ENCODE measurements at regions not wholly inside any gene's neighbourhood (a gene's known extent, or its start where the extent isn't known, plus 50 kb on each side); places are given as distances from the start of the nearest gene placed in this dataset.

DNA sequence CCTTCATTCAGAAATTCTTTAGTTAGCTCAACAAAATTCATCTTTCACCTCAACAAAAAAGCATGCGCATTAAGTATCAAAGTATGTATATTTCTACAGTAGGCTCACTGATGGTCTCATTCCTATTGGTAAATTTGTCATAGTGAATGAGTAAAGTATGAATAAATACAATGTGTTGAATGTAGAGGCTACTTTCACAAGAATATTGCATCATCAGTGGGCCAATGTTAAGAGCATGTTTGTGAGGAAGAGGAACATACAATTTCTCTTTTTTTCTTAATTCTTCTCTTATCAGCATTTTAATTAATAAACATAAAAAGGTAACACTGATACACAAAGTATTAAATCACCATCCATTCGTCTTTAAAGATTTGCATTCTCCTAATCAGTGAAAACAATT lies 505.1 kb downstream of the CETN3 start:
- Histone ChIP-seq H3K36me3 (ENCODE audit: insufficient read depth, low read length) (no peaks in the 10 kb centered on the region), H3K27me3 (ENCODE audit: insufficient read depth, low read length) (no peaks in the 10 kb centered on the region), H3K4me3 (ENCODE audit: low read depth, low read length) (no peak overlapping the region), H3K4me1 (ENCODE audit: control insufficient read depth, insufficient read depth, low read length, unreplicated experiment) (no peaks in the 10 kb centered on the region), H3K79me2 (ENCODE audit: control insufficient read depth, insufficient read depth, low read length, unreplicated experiment) (no peaks in the 10 kb centered on the region), H3K27ac (ENCODE audit: low read depth, low read length) (no peak overlapping the region), H2AFZ (ENCODE audit: low read length, unreplicated experiment) (no peak overlapping the region)

DNA sequence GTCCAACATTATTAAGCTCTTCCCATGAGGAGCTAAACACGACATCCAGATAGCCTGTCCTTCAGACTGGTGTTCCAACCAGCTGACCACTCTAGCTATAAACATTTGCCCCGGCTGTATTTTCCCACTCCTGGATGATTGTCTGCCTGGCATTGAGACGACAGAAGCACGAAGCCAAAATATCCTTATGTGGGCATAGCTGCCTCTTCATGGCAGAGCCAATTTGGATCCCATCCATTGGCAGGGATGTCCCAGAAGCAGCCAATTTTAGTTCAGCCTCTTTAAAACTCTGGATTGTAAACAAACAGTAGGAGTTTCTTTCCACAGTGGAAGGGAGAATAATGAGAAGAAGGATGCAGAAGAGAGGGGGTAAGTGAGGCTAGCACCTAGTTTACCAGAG lies 507.6 kb downstream of the CETN3 start:
- no peaks in the 10 kb centered on the region for H3K79me2 ChIP-seq (ENCODE audit: control insufficient read depth, insufficient read depth, low read length, unreplicated experiment)
- H3K27me3 ChIP-seq (ENCODE audit: insufficient read depth, low read length) = no peaks in the 10 kb centered on the region
- no peaks in the 10 kb centered on the region for H3K4me1 ChIP-seq (ENCODE audit: control insufficient read depth, insufficient read depth, low read length, unreplicated experiment)
- H3K27ac ChIP-seq (ENCODE audit: low read depth, low read length) = no peak overlapping the region
- peak overlapping the region; percentile 13 for H2AFZ ChIP-seq (ENCODE audit: low read length, unreplicated experiment)
- no peaks in the 10 kb centered on the region for H3K36me3 ChIP-seq (ENCODE audit: insufficient read depth, low read length)
- no peak overlapping the region for H3K4me3 ChIP-seq (ENCODE audit: low read depth, low read length)

DNA sequence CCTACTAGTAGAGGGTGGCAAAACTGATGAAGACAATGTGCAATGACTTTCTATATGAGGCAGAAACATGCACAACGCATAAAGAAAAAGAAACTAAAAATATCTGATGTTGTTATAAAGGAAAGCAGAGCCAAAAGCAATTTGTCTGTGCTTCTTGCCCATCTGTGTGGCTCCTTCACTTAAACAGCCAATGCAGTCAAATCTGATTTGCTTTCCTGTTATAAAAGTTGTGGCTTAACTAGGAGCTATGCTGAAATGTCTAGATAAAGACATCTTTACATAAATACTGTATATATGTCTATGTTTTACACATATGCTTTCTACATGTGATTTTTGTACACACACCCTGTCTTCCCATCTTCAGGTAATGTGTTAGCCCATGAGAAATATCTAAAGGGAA lies 508.2 kb downstream of the CETN3 start:
- H2AFZ ChIP-seq (ENCODE audit: low read length, unreplicated experiment) = peak overlapping the region; percentile 13
- no peak overlapping the region for H3K27ac ChIP-seq (ENCODE audit: low read depth, low read length)
- no peaks in the 10 kb centered on the region for H3K36me3 ChIP-seq (ENCODE audit: insufficient read depth, low read length)
- H3K4me1 ChIP-seq (ENCODE audit: control insufficient read depth, insufficient read depth, low read length, unreplicated experiment) = no peaks in the 10 kb centered on the region
- no peaks in the 10 kb centered on the region for H3K27me3 ChIP-seq (ENCODE audit: insufficient read depth, low read length)
- no peaks in the 10 kb centered on the region for H3K79me2 ChIP-seq (ENCODE audit: control insufficient read depth, insufficient read depth, low read length, unreplicated experiment)
- H3K4me3 ChIP-seq (ENCODE audit: low read depth, low read length) = no peak overlapping the region

DNA sequence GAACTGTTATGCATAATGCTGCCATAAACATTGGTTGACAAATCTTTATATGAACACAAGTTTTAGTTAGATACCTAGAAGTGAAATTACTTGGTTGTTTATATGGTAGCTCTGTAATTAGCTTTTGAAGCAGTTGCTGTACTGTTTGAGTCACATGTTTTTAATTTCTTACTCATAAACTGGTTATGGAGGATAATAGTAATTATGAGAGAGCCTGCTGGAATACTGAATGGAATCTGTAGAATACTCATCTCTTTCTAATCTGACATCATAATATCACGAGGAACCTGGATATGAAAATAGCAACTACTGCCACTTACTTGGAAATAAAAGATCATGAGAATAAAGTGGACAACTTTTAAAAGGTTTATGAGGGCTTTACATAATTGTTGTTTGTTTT lies 509.2 kb downstream of the CETN3 start:
- H3K27ac ChIP-seq (ENCODE audit: low read depth, low read length) = no peak overlapping the region
- no peak overlapping the region for H3K4me3 ChIP-seq (ENCODE audit: low read depth, low read length)
- H3K27me3 ChIP-seq (ENCODE audit: insufficient read depth, low read length) = no peaks in the 10 kb centered on the region
- H3K36me3 ChIP-seq (ENCODE audit: insufficient read depth, low read length) = no peaks in the 10 kb centered on the region
- H2AFZ ChIP-seq (ENCODE audit: low read length, unreplicated experiment) = no peak overlapping the region
- H3K79me2 ChIP-seq (ENCODE audit: control insufficient read depth, insufficient read depth, low read length, unreplicated experiment) = no peaks in the 10 kb centered on the region
- H3K4me1 ChIP-seq (ENCODE audit: control insufficient read depth, insufficient read depth, low read length, unreplicated experiment) = no peaks in the 10 kb centered on the region

DNA sequence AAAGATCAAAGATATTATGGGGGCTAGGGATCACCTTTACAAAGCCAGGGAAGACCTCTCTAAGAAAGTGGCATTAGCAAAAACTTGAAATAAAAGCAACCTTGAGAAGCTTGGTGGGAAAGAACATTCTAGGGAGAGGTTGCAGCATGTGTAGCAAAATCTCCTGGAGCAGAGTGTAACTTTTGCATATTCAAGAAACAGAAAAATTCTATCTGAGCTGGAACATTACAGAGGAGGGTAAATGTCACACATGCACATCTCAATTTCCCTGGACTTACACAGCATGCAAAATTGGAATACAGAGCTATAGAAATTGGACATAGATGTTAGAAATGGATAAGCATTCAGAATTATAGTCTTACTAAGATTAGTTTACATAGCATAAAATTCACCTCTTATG lies 510.0 kb downstream of the CETN3 start:
- Histone ChIP-seq H3K79me2 (ENCODE audit: control insufficient read depth, insufficient read depth, low read length, unreplicated experiment) (no peaks in the 10 kb centered on the region), H3K27me3 (ENCODE audit: insufficient read depth, low read length) (no peaks in the 10 kb centered on the region), H3K4me3 (ENCODE audit: low read depth, low read length) (no peak overlapping the region), H2AFZ (ENCODE audit: low read length, unreplicated experiment) (no peak overlapping the region), H3K4me1 (ENCODE audit: control insufficient read depth, insufficient read depth, low read length, unreplicated experiment) (no peaks in the 10 kb centered on the region), H3K36me3 (ENCODE audit: insufficient read depth, low read length) (no peaks in the 10 kb centered on the region), H3K27ac (ENCODE audit: low read depth, low read length) (no peak overlapping the region)

DNA sequence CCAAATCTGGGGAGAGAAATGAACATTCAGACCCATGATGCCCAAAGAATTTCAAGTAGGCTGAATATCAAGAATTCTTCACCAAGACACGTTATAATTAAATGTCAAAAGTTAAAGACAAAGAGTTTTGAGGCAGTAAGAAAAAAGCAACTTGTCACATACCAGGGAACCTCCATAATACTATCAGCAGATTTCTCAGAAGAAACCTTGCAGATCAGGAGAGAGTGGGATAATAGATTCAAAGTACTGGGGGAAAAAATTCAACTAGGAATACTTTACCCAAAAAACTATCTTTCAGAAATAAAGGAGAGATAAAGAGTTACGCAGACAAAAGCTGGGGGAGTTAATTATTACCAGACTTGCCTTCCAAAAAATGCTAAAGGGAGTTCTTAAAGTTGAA lies 516.0 kb downstream of the CETN3 start:
- H2AFZ ChIP-seq (ENCODE audit: low read length, unreplicated experiment) = no peak overlapping the region
- H3K4me1 ChIP-seq (ENCODE audit: control insufficient read depth, insufficient read depth, low read length, unreplicated experiment) = no peaks in the 10 kb centered on the region
- no peak overlapping the region for H3K4me3 ChIP-seq (ENCODE audit: low read depth, low read length)
- H3K27me3 ChIP-seq (ENCODE audit: insufficient read depth, low read length) = no peaks in the 10 kb centered on the region
- H3K79me2 ChIP-seq (ENCODE audit: control insufficient read depth, insufficient read depth, low read length, unreplicated experiment) = no peaks in the 10 kb centered on the region
- no peak overlapping the region for H3K27ac ChIP-seq (ENCODE audit: low read depth, low read length)
- H3K36me3 ChIP-seq (ENCODE audit: insufficient read depth, low read length) = no peaks in the 10 kb centered on the region

DNA sequence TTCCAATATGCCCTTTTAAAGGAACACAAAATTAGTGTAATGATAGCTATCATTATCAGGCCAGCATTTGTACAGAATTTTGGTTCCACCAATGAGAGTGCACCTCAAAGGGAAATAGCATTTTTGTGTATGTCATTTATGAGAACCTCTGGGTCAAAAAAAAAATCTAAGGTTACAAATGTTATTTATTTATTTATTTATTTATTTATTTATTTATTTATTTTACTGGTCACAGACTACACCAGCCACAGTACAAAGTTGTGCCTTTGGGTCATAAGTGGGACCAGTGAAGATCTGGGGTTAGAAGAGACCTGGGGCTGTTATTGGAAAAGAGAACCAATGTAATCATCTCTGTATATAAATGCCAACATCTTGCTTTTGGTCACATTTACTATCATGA lies 523.9 kb downstream of the CETN3 start:
- no peaks in the 10 kb centered on the region for H3K27me3 ChIP-seq (ENCODE audit: insufficient read depth, low read length)
- H2AFZ ChIP-seq (ENCODE audit: low read length, unreplicated experiment) = no peak overlapping the region
- no peak overlapping the region for H3K4me3 ChIP-seq (ENCODE audit: low read depth, low read length)
- H3K79me2 ChIP-seq (ENCODE audit: control insufficient read depth, insufficient read depth, low read length, unreplicated experiment) = no peaks in the 10 kb centered on the region
- no peaks in the 10 kb centered on the region for H3K36me3 ChIP-seq (ENCODE audit: insufficient read depth, low read length)
- H3K27ac ChIP-seq (ENCODE audit: low read depth, low read length) = no peak overlapping the region
- H3K4me1 ChIP-seq (ENCODE audit: control insufficient read depth, insufficient read depth, low read length, unreplicated experiment) = no peaks in the 10 kb centered on the region

DNA sequence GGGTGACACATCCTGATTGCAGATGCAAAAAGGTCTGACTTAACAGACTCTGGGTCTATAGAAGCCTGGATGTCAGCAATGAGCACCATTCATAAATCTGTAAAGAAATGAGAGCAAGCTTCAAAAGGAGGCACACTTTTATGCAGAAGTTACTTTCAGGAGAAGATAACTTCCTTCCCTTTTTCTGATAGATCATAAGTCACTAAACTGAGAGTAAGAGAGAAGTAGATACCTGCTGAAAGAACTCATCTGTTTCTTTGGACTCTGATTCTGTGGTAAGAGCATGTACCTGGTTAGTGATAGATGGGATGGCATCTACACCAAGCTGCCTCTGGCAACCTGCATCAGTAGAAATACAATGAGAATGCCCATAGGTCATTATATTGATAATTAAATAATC lies 525.6 kb downstream of the CETN3 start:
- no peak overlapping the region for H3K27ac ChIP-seq (ENCODE audit: low read depth, low read length)
- no peaks in the 10 kb centered on the region for H3K36me3 ChIP-seq (ENCODE audit: insufficient read depth, low read length)
- no peaks in the 10 kb centered on the region for H3K4me1 ChIP-seq (ENCODE audit: control insufficient read depth, insufficient read depth, low read length, unreplicated experiment)
- no peaks in the 10 kb centered on the region for H3K27me3 ChIP-seq (ENCODE audit: insufficient read depth, low read length)
- H3K79me2 ChIP-seq (ENCODE audit: control insufficient read depth, insufficient read depth, low read length, unreplicated experiment) = no peaks in the 10 kb centered on the region
- H2AFZ ChIP-seq (ENCODE audit: low read length, unreplicated experiment) = no peak overlapping the region
- H3K4me3 ChIP-seq (ENCODE audit: low read depth, low read length) = no peak overlapping the region

DNA sequence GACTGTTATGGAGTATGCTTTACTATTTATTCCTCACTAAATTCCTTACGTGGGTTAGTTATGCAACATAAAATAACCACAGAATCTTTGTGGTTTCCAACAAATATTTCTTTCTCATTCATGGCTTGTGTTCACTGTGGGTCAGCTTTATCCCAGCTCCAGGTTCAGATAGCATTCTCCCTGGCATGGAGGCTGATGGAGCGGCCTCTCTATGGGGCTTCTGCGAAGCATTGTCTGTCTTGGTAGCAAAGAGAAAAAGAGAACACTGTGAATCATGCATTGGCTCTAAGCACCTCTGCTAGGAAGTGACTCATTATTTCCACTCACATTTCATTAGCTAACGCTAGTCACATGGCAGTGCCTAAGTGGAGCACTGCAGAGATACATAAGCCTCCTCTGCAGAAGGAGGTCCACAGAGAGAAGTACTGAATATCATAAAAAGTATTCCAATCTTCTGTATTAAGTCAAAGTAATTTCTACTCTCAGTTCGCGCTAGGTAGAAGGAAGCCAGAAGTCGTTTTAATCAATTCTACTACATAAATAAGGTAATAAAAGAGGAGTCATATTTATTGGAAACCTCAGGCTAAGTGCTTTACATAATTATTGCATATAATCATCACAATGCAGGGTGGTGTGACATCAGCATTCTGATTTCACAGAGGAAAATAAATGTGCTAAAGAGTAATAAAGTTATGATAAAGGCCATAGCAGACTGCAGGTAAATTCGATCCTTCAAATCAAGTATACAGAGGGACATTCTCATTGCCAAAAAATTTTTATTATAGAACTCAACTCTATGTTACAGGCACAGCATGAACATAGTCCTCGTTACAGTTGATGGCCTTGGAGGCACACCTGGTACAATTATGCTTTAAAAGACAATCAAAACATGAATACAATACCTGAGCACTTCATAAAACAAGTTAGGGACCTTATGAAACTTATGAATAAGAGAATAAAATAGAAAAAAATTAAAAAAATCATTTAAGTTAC lies 531.1 kb downstream of the CETN3 start:
- Histone ChIP-seq H3K27me3 (ENCODE audit: insufficient read depth, low read length) (no peaks in the 10 kb centered on the region), H3K4me1 (ENCODE audit: control insufficient read depth, insufficient read depth, low read length, unreplicated experiment) (peaks cover 10% of the 10 kb centered on the region), H3K27ac (ENCODE audit: low read depth, low read length) (no peak overlapping the region), H3K4me3 (ENCODE audit: low read depth, low read length) (no peak overlapping the region), H3K79me2 (ENCODE audit: control insufficient read depth, insufficient read depth, low read length, unreplicated experiment) (no peaks in the 10 kb centered on the region), H3K36me3 (ENCODE audit: insufficient read depth, low read length) (no peaks in the 10 kb centered on the region), H2AFZ (ENCODE audit: low read length, unreplicated experiment) (no peak overlapping the region)

DNA sequence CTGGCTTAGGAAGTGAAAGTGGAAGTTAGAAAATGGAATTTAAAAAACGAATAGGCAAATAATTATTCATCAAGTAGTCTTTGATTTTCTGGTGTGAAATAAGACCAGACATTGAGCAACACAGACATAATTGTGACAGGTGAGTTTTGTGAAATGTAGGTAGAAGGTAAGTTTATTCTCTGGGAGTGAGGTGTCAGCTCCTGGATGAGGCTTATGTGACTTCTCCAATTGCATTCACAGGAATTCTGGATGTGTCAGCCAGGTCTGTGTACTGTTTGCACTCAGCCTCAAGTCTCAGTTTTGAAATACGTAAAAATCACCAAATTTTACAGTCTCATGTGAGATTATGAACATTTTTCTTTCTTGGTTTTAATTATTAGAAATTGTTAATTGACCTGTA lies 537.6 kb downstream of the CETN3 start:
- Histone ChIP-seq H3K4me3 (ENCODE audit: low read depth, low read length) (peak overlapping the region; percentile 66), H2AFZ (ENCODE audit: low read length, unreplicated experiment) (peak overlapping the region; percentile 86), H3K79me2 (ENCODE audit: control insufficient read depth, insufficient read depth, low read length, unreplicated experiment) (no peaks in the 10 kb centered on the region), H3K36me3 (ENCODE audit: insufficient read depth, low read length) (no peaks in the 10 kb centered on the region), H3K27me3 (ENCODE audit: insufficient read depth, low read length) (no peaks in the 10 kb centered on the region), H3K4me1 (ENCODE audit: control insufficient read depth, insufficient read depth, low read length, unreplicated experiment) (peaks cover 3% of the 10 kb centered on the region), H3K27ac (ENCODE audit: low read depth, low read length) (no peak overlapping the region)

DNA sequence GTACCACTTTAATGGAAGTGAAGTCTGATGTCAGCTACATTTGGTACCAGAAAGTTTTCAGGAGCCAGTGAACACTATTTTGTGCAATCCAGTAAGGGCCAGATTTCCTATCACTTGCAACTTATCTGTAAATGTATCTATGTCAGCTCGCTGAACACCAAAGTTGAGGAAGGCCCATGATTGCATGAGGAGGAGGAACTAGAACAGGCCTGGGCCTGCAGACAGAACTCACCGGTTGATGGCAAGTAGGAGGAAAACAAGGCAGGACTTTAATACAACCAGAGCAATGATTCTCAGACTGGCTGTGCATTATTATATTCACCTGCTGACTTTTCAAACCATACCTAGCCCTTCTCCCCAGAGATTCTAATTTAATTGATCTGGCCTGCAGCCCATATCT lies 540.2 kb downstream of the CETN3 start:
- peaks cover 3% of the 10 kb centered on the region for H3K4me1 ChIP-seq (ENCODE audit: control insufficient read depth, insufficient read depth, low read length, unreplicated experiment)
- no peak overlapping the region for H2AFZ ChIP-seq (ENCODE audit: low read length, unreplicated experiment)
- H3K4me3 ChIP-seq (ENCODE audit: low read depth, low read length) = no peak overlapping the region
- no peaks in the 10 kb centered on the region for H3K79me2 ChIP-seq (ENCODE audit: control insufficient read depth, insufficient read depth, low read length, unreplicated experiment)
- H3K27ac ChIP-seq (ENCODE audit: low read depth, low read length) = no peak overlapping the region
- H3K36me3 ChIP-seq (ENCODE audit: insufficient read depth, low read length) = no peaks in the 10 kb centered on the region
- H3K27me3 ChIP-seq (ENCODE audit: insufficient read depth, low read length) = no peaks in the 10 kb centered on the region
